Hepatocyte (in vitro differentiated cells): ENCODE measurements at regions not wholly inside any gene's neighbourhood (a gene's known extent, or its start where the extent isn't known, plus 50 kb on each side); places are given as distances from the start of the nearest gene placed in this dataset.

Experiments
- DNase-seq: peaks from one replicate; pipeline ENCODE4 v3.0.0-alpha.2; 2016; ENCODE audit warnings: low spot score
- H2AFZ ChIP-seq: fragments of 200-600 bp; sonication (generic); 2 replicates; pipeline ENCODE4 v1.6.0; 2016; ENCODE audit warnings: antibody characterized with exemption, mild to moderate bottlenecking
- H3K27ac ChIP-seq: fragments of 200-600 bp; sonication (generic); 2 replicates; pipeline ENCODE4 v1.5.1; 2016; ENCODE audit warnings: mild to moderate bottlenecking
- H3K27me3 ChIP-seq: fragments of 200-600 bp; sonication (generic); 2 replicates; pipeline ENCODE4 v1.6.1; 2016
- H3K36me3 ChIP-seq: fragments of 200-600 bp; sonication (generic); replicated peaks from 2 replicates; pipeline ENCODE4 v1.5.1; 2016; ENCODE audit warnings: low read depth; ENCODE audit not compliant: insufficient read depth
- H3K4me1 ChIP-seq: fragments of 200-600 bp; sonication (generic); 2 replicates; pipeline ENCODE4 v1.5.1; 2016; ENCODE audit warnings: mild to moderate bottlenecking, moderate library complexity; ENCODE audit not compliant: insufficient read depth
- H3K4me2 ChIP-seq: fragments of 200-600 bp; sonication (generic); 2 replicates; pipeline ENCODE4 v1.6.0; 2016
- H3K4me3 ChIP-seq: fragments of 200-600 bp; sonication (generic); 2 replicates; pipeline ENCODE4 v1.5.1; 2016; ENCODE audit warnings: mild to moderate bottlenecking
- H3K79me2 ChIP-seq: fragments of 200-600 bp; sonication (generic); 2 replicates; pipeline ENCODE4 v1.6.0; 2017; ENCODE audit warnings: mild to moderate bottlenecking
- H3K9me2 ChIP-seq: fragments of 200-600 bp; sonication (generic); replicated peaks from 2 replicates; pipeline ENCODE4 v1.6.0; 2017; ENCODE audit warnings: mild to moderate bottlenecking; ENCODE audit not compliant: insufficient read depth
- H3K9me3 ChIP-seq: fragments of 200-600 bp; sonication (generic); 2 replicates; pipeline ENCODE4 v1.5.1; 2016; ENCODE audit warnings: low read depth, mild to moderate bottlenecking
- H4K20me1 ChIP-seq: fragments of 200-600 bp; sonication (generic); 2 replicates; pipeline ENCODE4 v1.6.0; 2016; ENCODE audit warnings: mild to moderate bottlenecking; ENCODE audit not compliant: insufficient read depth, poor library complexity, severe bottlenecking
- EZH2 ChIP-seq: fragments of 200-600 bp; sonication (generic); IDR thresholded peaks from 2 replicates; pipeline ENCODE4 v1.6.1; 2016; ENCODE audit warnings: antibody characterized with exemption, mild to moderate bottlenecking, borderline replicate concordance
- EZH2phosphoT487 ChIP-seq: fragments of 200-600 bp; sonication (generic); IDR thresholded peaks from one replicate; pipeline ENCODE4 v1.6.1; 2018; ENCODE audit warnings: antibody characterized with exemption, mild to moderate bottlenecking, low read depth, moderate library complexity; ENCODE audit not compliant: unreplicated experiment, severe bottlenecking
- WGBS: methylation state at CpG from one replicate; pipeline ENCODE4 v1.1.6; 2016; ENCODE audit warnings: low lambda C conversion rate; ENCODE audit errors: missing lambda C conversion rate; 5-methylcytosine and 5-hydroxymethylcytosine counted together
- TF ChIP-seq, protein P1 (sequence below): fragments of 200-600 bp; sonication (generic); IDR thresholded peaks from 2 replicates; pipeline ENCODE4 v1.5.1; 2016; ENCODE audit warnings: antibody characterized with exemption, mild to moderate bottlenecking; ENCODE audit not compliant: poor library complexity

- Histone ChIP-seq H3K79me2 (no peaks in the 10 kb centered on the region), H3K36me3 (no peaks in the 10 kb centered on the region), H3K9me2 (no peaks in the 10 kb centered on the region), H2AFZ (no peak overlapping the region), H3K27me3 (no peaks in the 10 kb centered on the region), H3K4me1 (no peaks in the 10 kb centered on the region), H4K20me1 (no peaks in the 10 kb centered on the region), H3K4me2 (no peak overlapping the region), H3K9me3 (no peaks in the 10 kb centered on the region), H3K4me3 (no peak overlapping the region), H3K27ac (no peak overlapping the region)
- TF ChIP-seq EZH2 (no peak), EZH2phosphoT487 (no peak)
- TF ChIP-seq, protein P1, sequence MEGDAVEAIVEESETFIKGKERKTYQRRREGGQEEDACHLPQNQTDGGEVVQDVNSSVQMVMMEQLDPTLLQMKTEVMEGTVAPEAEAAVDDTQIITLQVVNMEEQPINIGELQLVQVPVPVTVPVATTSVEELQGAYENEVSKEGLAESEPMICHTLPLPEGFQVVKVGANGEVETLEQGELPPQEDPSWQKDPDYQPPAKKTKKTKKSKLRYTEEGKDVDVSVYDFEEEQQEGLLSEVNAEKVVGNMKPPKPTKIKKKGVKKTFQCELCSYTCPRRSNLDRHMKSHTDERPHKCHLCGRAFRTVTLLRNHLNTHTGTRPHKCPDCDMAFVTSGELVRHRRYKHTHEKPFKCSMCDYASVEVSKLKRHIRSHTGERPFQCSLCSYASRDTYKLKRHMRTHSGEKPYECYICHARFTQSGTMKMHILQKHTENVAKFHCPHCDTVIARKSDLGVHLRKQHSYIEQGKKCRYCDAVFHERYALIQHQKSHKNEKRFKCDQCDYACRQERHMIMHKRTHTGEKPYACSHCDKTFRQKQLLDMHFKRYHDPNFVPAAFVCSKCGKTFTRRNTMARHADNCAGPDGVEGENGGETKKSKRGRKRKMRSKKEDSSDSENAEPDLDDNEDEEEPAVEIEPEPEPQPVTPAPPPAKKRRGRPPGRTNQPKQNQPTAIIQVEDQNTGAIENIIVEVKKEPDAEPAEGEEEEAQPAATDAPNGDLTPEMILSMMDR, result no peak
- no peak for DNase-seq
- WGBS, result 59% methylated on average over 7 of the region's 7 CpGs
Measured at GRCh38 chr13:33918199-33918932, 100.4 kb downstream of the RFC3 start.

DNA sequence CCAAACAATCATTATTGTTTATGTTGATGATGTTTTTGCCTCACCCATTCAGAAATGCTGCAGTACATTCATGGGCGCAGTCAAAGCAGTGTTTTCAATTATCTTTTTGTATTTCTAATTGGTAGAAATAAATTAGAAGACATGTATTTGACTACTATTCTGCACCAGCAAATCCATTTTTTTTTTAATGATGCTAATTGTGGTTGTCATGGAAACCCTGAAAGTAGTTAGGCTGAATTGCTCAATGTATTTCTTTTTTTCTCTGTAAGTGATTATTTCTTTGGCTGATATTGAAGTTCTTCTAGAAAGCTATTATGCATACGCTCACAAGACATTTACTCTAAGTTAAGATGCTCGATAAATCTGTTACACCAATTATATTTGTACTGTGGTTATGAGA is 101.2 kb downstream of the RFC3 start:
- Histone ChIP-seq H4K20me1 (no peaks in the 10 kb centered on the region), H3K4me2 (no peak overlapping the region), H3K27ac (no peak overlapping the region), H3K27me3 (no peaks in the 10 kb centered on the region), H3K4me1 (no peaks in the 10 kb centered on the region), H3K9me2 (no peaks in the 10 kb centered on the region), H2AFZ (no peak overlapping the region), H3K9me3 (no peaks in the 10 kb centered on the region), H3K79me2 (no peaks in the 10 kb centered on the region), H3K36me3 (no peaks in the 10 kb centered on the region), H3K4me3 (no peak overlapping the region)
- no peak for TF ChIP-seq EZH2
- TF ChIP-seq EZH2phosphoT487, result no peak
- TF ChIP-seq, protein P1, result no peak
- WGBS, result 93% methylated on average over 3 of the region's 3 CpGs
- no peak for DNase-seq

DNA sequence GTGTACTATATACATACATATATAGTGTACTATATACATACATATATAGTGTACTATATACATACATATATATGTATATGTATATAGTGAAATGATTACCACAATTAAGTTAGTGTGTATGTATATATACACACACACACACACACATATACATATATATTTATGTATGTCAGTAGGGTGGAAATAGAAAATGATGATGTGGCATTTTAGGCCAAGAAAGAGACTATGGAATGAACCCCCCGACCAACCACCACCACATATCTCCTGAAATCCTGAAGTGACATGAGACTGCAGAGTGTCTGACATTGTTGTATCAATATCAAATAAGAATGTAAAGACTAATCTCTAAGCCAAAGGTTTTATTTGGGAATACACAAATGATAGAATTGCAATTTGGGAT is 107.6 kb downstream of the RFC3 start:
- no peaks in the 10 kb centered on the region for H3K27me3 ChIP-seq
- DNase-seq, result no peak

More for the DNA sequence above, 107.6 kb downstream of the RFC3 start:
- Histone ChIP-seq H3K9me2 (no peaks in the 10 kb centered on the region), H3K9me3 (no peaks in the 10 kb centered on the region), H3K4me3 (no peak overlapping the region), H3K79me2 (no peaks in the 10 kb centered on the region), H2AFZ (no peak overlapping the region), H3K36me3 (no peaks in the 10 kb centered on the region), H3K4me2 (no peak overlapping the region), H4K20me1 (no peaks in the 10 kb centered on the region), H3K27ac (no peak overlapping the region), H3K4me1 (no peaks in the 10 kb centered on the region)
- 80% methylated on average over 1 of the region's 1 CpG for WGBS
- TF ChIP-seq, protein P1, result no peak
- TF ChIP-seq EZH2 (no peak), EZH2phosphoT487 (no peak)
